CD14-positive monocyte (primary cell): ENCODE measurements at regions not wholly inside any gene's neighbourhood (a gene's known extent, or its start where the extent isn't known, plus 50 kb on each side); places are given as distances from the start of the nearest gene placed in this dataset.

ENCODE experiments used
- DNase-seq, 3 donors: peaks; one replicate each; pipeline ENCODE4 v3.0.0-alpha.2; 2011 to 2022
- H2AFZ ChIP-seq: 2 replicates; pipeline ENCODE4 v1.6.0; 2012; ENCODE audit warnings: mild to moderate bottlenecking, low read depth, low read length, inconsistent platforms; ENCODE audit not compliant: insufficient read depth, poor library complexity, severe bottlenecking
- H3K27ac ChIP-seq, 2 donors: 1 replicate in 1 of 2; 2 replicates in 1 of 2; pipeline ENCODE4 v1.5.1; 2012 to 2013; ENCODE audit warnings: low read length in 2 of 2, control low read depth in 1 of 2, inconsistent platforms in 1 of 2, low read depth in 1 of 2, mild to moderate bottlenecking in 1 of 2
- H3K27me3 ChIP-seq, 2 donors: one replicate each; pipeline versions ENCODE4 v1.6.0 to v1.6.1; 2011 to 2013; ENCODE audit warnings: low read length in 2 of 2; ENCODE audit not compliant: control insufficient read depth in 2 of 2, insufficient read depth in 2 of 2
- H3K36me3 ChIP-seq, 2 donors: replicated peaks in 1 of 2; 1 replicate in 1 of 2; 2 replicates in 1 of 2; pipeline versions ENCODE4 v1.5.1 to v1.6.1; 2012 to 2013; ENCODE audit warnings: low read length in 2 of 2, control low read depth in 1 of 2, inconsistent platforms in 1 of 2, mild to moderate bottlenecking in 1 of 2; ENCODE audit not compliant: insufficient read depth in 2 of 2, control insufficient read depth in 1 of 2
- H3K4me1 ChIP-seq, 2 donors: 1 replicate in 1 of 2; 2 replicates in 1 of 2; pipeline versions ENCODE4 v1.5.1 to v1.6.1; 2012 to 2013; ENCODE audit warnings: low read length in 2 of 2, control low read depth in 1 of 2, inconsistent platforms in 1 of 2, mild to moderate bottlenecking in 1 of 2, moderate library complexity in 1 of 2; ENCODE audit not compliant: insufficient read depth in 2 of 2, control insufficient read depth in 1 of 2
- H3K4me2 ChIP-seq: replicated peaks from 2 replicates; pipeline ENCODE3; 2012; ENCODE audit warnings: low read length, moderate library complexity, mild to moderate bottlenecking; ENCODE audit not compliant: poor library complexity, severe bottlenecking; ENCODE audit errors: extremely low read depth
- H3K4me3 ChIP-seq, 3 experiments: fragments of 200-600 bp in 1 of 3; sonication (generic) in 1 of 3; replicated peaks in 1 of 3; 1 replicate in 2 of 3; 2 replicates in 1 of 3; pipeline ENCODE4 v1.5.1; 2011 to 2013; ENCODE audit warnings: low read length in 3 of 3, mild to moderate bottlenecking in 3 of 3, control low read depth in 2 of 3, low read depth in 2 of 3, inconsistent platforms in 1 of 3, moderate library complexity in 1 of 3
- H3K79me2 ChIP-seq: 2 replicates; pipeline ENCODE4 v1.6.0; 2012; ENCODE audit warnings: mild to moderate bottlenecking, control low read depth, inconsistent platforms, low read length, moderate library complexity; ENCODE audit not compliant: insufficient read depth
- H3K9ac ChIP-seq: 2 replicates; pipeline ENCODE4 v1.6.0; 2017; ENCODE audit warnings: low read length, mild to moderate bottlenecking; ENCODE audit not compliant: insufficient read depth, poor library complexity, severe bottlenecking
- H3K9me3 ChIP-seq, 2 donors: replicated peaks in 1 of 2; 1 replicate in 1 of 2; 2 replicates in 1 of 2; pipeline versions ENCODE4 v1.5.1 to v1.6.1; 2012 to 2013; ENCODE audit warnings: low read length in 2 of 2, control low read depth in 1 of 2; ENCODE audit not compliant: control insufficient read depth in 1 of 2, insufficient read depth in 1 of 2
- H4K20me1 ChIP-seq: 2 replicates; pipeline ENCODE4 v1.6.0; 2012; ENCODE audit warnings: mild to moderate bottlenecking, low read length, control low read depth, moderate library complexity; ENCODE audit not compliant: insufficient read depth
- H3K27ac Mint-ChIP-seq, 7 donors: one replicate each; pipeline ENCODE4 v1.8.0; 2020; ENCODE audit warnings: mild to moderate bottlenecking in 7 of 7, mixed read lengths in 7 of 7, moderate library complexity in 6 of 7, inconsistent platforms in 2 of 7
- H3K27me3 Mint-ChIP-seq, 3 donors: one replicate each; pipeline ENCODE4 v1.8.0; 2021 to 2022; ENCODE audit warnings: low read depth in 3 of 3, mild to moderate bottlenecking in 3 of 3, mixed read lengths in 3 of 3, moderate library complexity in 3 of 3, inconsistent platforms in 1 of 3
- H3K36me3 Mint-ChIP-seq, 2 donors: one replicate each; pipeline ENCODE4 v1.8.0; 2020; ENCODE audit warnings: mixed read lengths in 2 of 2, inconsistent platforms in 1 of 2, mild to moderate bottlenecking in 1 of 2
- H3K4me1 Mint-ChIP-seq: one replicate; pipeline ENCODE4 v1.8.0; 2020; ENCODE audit warnings: mild to moderate bottlenecking, mixed read lengths
- H3K4me3 Mint-ChIP-seq, 2 donors: one replicate each; pipeline ENCODE4 v1.8.0; 2020; ENCODE audit warnings: mild to moderate bottlenecking in 2 of 2, mixed read lengths in 2 of 2, moderate library complexity in 1 of 2
- H3K9me3 Mint-ChIP-seq, 7 donors: one replicate each; pipeline ENCODE4 v1.8.0; 2020 to 2022; ENCODE audit warnings: mixed read lengths in 7 of 7, mild to moderate bottlenecking in 6 of 7, moderate library complexity in 6 of 7, inconsistent platforms in 2 of 7
- CTCF ChIP-seq: fragments of 200-600 bp; IDR thresholded peaks from one replicate; pipeline ENCODE4 v1.8.0; 2022; ENCODE audit warnings: antibody characterized with exemption, mild to moderate bottlenecking
- WGBS: methylation state at CpG from one replicate; pipeline ENCODE4 v1.1.5; 2013; ENCODE audit warnings: missing lambda C conversion rate; ENCODE audit not compliant: insufficient coverage; 5-methylcytosine and 5-hydroxymethylcytosine counted together
- intact Hi-C, 2 donors: fragments of 100-400 bp; cut with micrococcal nuclease; formaldehyde crosslinking; loops; one replicate each; pipeline versions ENCODE4 v1.15.0 to v1.15.1; 2023

- no peaks in the 10 kb centered on the region for H3K9me3 ChIP-seq
- Mint-ChIP-seq H3K27ac (no peak overlapping the region), H3K4me1 (no peaks in the 10 kb centered on the region), H3K36me3 (no peaks in the 10 kb centered on the region), H3K27me3 (peaks cover 0 to 2% (median 0%) of the 10 kb centered on the region in 3 donors), H3K9me3 (peaks cover 0 to 3% (median 0%) of the 10 kb centered on the region in 7 donors), H3K4me3 (no peak overlapping the region)
- WGBS = 43% methylated on average over 1 of the region's 7 CpGs
- no peaks in the 10 kb centered on the region for H3K79me2 ChIP-seq
- H3K27ac ChIP-seq = no peak overlapping the region
- TF ChIP-seq CTCF = no peak
- intact Hi-C loops = no loop called here
- H3K4me3 ChIP-seq = no peak overlapping the region
- H3K27me3 ChIP-seq = no peaks in the 10 kb centered on the region
- no peak overlapping the region for H2AFZ ChIP-seq
- H3K4me2 ChIP-seq = no peak overlapping the region
- no peaks in the 10 kb centered on the region for H3K36me3 ChIP-seq
- no peaks in the 10 kb centered on the region for H3K4me1 ChIP-seq
- no peaks in the 10 kb centered on the region for H4K20me1 ChIP-seq
- H3K9ac ChIP-seq = no peak overlapping the region
- DNase-seq = no peak
These were observed 595.2 kb downstream of the TOX3 start for GRCh38 chr16:51951668-51952298.

- Histone ChIP-seq H3K79me2 (no peaks in the 10 kb centered on the region), H3K9ac (no peak overlapping the region), H4K20me1 (no peaks in the 10 kb centered on the region), H3K36me3 (no peaks in the 10 kb centered on the region), H3K4me1 (no peaks in the 10 kb centered on the region), H3K4me2 (no peak overlapping the region), H3K9me3 (no peaks in the 10 kb centered on the region), H3K27me3 (no peaks in the 10 kb centered on the region), H2AFZ (no peak overlapping the region), H3K4me3 (no peak overlapping the region), H3K27ac (no peak overlapping the region)
- peaks cover 0 to 2% (median 0%) of the 10 kb centered on the region in 3 donors for H3K27me3 Mint-ChIP-seq
- no peak for TF ChIP-seq CTCF
- no peak overlapping the region for H3K4me3 Mint-ChIP-seq
- intact Hi-C loops = no loop called here
- no peaks in the 10 kb centered on the region for H3K4me1 Mint-ChIP-seq
- WGBS = no CpG with 5 or more reads among the region's 3 CpGs
- H3K36me3 Mint-ChIP-seq = no peaks in the 10 kb centered on the region
- H3K27ac Mint-ChIP-seq = no peak overlapping the region
- H3K9me3 Mint-ChIP-seq = peaks cover 0 to 3% (median 0%) of the 10 kb centered on the region in 7 donors
- DNase-seq = no peak
These were observed 596.7 kb downstream of the TOX3 start for GRCh38 chr16:51950118-51950780.
